ENCODE measurements at regions not wholly inside any gene's neighbourhood (a gene's known extent, or its start where the extent isn't known, plus 50 kb on each side); places are given as distances from the start of the nearest gene placed in this dataset.

- TF ChIP-seq CTCF (IDR thresholded peaks at IDR 0.05; ENCODE audit: borderline replicate concordance, extremely low read depth, low read length, poor library complexity, severe bottlenecking) (no peak), EZH2 (IDR thresholded peaks at IDR 0.05; ENCODE audit: borderline replicate concordance, low read depth, low read length, severe bottlenecking) (no peak)
Observed at GRCh38 chr18:25923193-25923592, 167.2 kb downstream of the SS18 start.
